NK-92 treated with Interleukin-12 subunit alpha and Interleukin-12 subunit beta, amount 100 ng/mL, for 24 hours (cell line): ENCODE measurements at regions not wholly inside any gene's neighbourhood (a gene's known extent, or its start where the extent isn't known, plus 50 kb on each side); places are given as distances from the start of the nearest gene placed in this dataset.
"Not testable (repeated sequence)": the region's sequence is repeated elsewhere in the genome, so short reads cannot be mapped to it uniquely, and the experiment has no call there.

Source experiments
- DNase-seq: peaks from one replicate; lab custom pipeline; 2025; lab: John Stamatoyannopoulos, UW

- no peak for DNase-seq
These were observed 51.2 kb downstream of the OR13H1 start for GRCh38 chrX:131595120-131595519.

- DNase-seq = no peak
These were observed 64.0 kb downstream of the OR13H1 start for GRCh38 chrX:131607792-131608369.

- no peak for DNase-seq
These were observed 65.6 kb downstream of the OR13H1 start for GRCh38 chrX:131609480-131609879.

GRCh38 chrX:131613260-131613659 is 69.4 kb downstream of the OR13H1 start:
- DNase-seq = no peak

- DNase-seq = no peak
These were observed 70.4 kb downstream of the OR13H1 start for GRCh38 chrX:131614241-131614640.

- DNase-seq = no peak
These were observed 73.3 kb downstream of the OR13H1 start for GRCh38 chrX:131617182-131617581.

GRCh38 chrX:131621650-131622049 is 77.8 kb downstream of the OR13H1 start:
- no peak for DNase-seq

GRCh38 chrX:131626681-131627296 is 82.9 kb downstream of the OR13H1 start:
- no peak for DNase-seq

- no peak for DNase-seq
These were observed 86.7 kb downstream of the OR13H1 start for GRCh38 chrX:131630534-131630933.

GRCh38 chrX:131633285-131633917 is 89.5 kb downstream of the OR13H1 start:
- DNase-seq = peak; percentile 5

- DNase-seq = no peak
These were observed 91.0 kb downstream of the OR13H1 start for GRCh38 chrX:131634900-131635299.

GRCh38 chrX:131646106-131646505 is 102.2 kb downstream of the OR13H1 start:
- no peak for DNase-seq

- no peak for DNase-seq
These were observed 105.9 kb downstream of the OR13H1 start for GRCh38 chrX:131649741-131650140.

- no peak for DNase-seq
These were observed 107.0 kb downstream of the OR13H1 start for GRCh38 chrX:131650637-131651410.

GRCh38 chrX:131663726-131664125 is 119.9 kb downstream of the OR13H1 start:
- DNase-seq = not testable (repeated sequence)

GRCh38 chrX:131671735-131672134 is 127.9 kb downstream of the OR13H1 start:
- DNase-seq = no peak

- no peak for DNase-seq
These were observed 131.8 kb downstream of the OR13H1 start for GRCh38 chrX:131675596-131676194.

GRCh38 chrX:131677655-131678628 is 134.1 kb downstream of the OR13H1 start:
- no peak for DNase-seq

GRCh38 chrX:131682735-131683134 is 138.9 kb downstream of the OR13H1 start:
- not testable (repeated sequence) for DNase-seq

- DNase-seq = no peak
These were observed 149.5 kb downstream of the OR13H1 start for GRCh38 chrX:131693359-131693758.

GRCh38 chrX:131696989-131697388 is 153.1 kb downstream of the OR13H1 start:
- not testable (repeated sequence) for DNase-seq
